Left renal cortex interstitium (tissue), 4 donors: ENCODE measurements at regions not wholly inside any gene's neighbourhood (a gene's known extent, or its start where the extent isn't known, plus 50 kb on each side); places are given as distances from the start of the nearest gene placed in this dataset.

Experiments used
- DNase-seq, 4 donors: peaks; one replicate each; pipeline ENCODE4 v3.0.0-alpha.2; 2013; ENCODE audit warnings: low read depth in 4 of 4, low spot score in 2 of 4, missing footprints in 1 of 4

DNA sequence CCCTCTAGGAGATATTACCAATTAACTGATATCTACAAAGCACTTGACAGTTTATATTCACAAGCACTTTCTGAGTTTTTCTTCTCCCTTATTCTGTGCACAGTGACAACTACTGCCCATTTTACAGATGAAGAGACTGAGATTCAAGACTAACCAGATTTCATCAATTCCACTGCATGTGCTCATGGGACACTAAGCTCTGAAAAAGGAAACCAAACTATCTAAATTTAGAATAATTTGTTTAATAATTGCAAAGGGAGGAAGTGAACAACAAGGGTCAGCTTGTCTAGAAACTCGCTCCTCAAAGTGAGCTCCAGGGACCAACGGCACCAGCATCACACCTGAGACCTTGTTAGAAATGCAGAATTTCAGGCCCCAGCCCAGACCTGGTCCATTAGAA lies 50.8 kb upstream of the MYLIP start:
- DNase-seq, result no peak

GRCh38 chr6:16069671-16070070 lies 59.2 kb upstream of the MYLIP start:
- DNase-seq, result no peak

GRCh38 chr6:16069222-16069621 lies 59.7 kb upstream of the MYLIP start:
- DNase-seq, result no peak

DNA sequence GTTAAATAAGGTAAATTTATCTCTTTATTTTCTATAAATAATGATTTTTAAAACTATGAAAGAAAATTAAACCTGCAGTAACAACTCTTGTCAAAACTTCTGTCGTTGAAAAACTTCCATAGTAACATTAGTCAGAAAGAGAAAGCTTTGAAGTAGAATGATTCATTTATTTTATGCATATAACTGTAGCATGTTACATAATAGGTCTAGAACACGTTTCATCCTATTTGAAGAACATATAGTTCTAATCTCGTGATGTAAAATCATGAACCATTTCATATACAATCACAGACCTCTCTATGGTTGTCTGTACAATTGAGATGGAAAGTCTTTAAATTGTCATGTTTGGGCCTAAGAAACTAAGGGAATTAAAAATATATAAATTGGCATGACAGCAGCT lies 61.3 kb upstream of the MYLIP start:
- DNase-seq, result no peak

DNA sequence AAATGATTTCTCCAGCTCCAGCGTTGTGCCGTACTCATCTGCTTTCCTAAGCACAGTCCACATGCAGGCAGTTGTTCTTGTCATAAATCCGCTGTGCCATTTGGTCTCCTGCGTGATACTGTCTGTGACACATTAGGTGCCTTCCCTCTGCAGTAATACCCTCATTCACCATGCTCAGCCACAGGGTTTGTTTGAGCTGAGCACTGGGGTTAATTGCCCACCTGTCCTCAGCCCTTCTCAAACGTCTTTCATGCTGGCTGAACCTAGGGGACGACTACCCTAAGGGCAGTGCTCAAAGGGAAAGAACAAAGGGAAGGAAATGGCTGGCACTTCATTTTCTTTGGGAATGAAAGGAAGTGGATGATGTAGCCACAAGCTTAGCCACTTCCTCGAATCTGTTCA lies 64.2 kb upstream of the MYLIP start:
- DNase-seq, result no peak

- no peak for DNase-seq
Measured at GRCh38 chr6:16063580-16063979, 65.3 kb upstream of the MYLIP start.

DNA sequence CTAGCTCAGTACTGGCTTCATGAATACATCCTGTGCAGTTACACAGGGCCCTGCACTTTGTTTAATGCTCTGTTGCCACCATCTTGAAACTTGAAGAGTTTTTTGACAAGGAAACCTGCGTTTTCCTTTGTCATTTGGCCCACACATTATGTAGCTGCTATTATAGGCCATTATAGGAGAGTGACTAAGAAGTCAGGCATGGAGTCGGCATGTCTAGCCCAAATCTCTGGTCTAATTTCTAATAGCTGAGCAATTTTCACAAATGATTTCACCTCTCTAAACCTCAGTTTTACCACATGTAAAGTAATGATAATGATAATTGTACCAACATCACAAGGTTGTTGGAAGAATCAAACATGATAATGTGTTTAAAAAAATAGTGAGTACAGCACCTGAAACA lies 67.1 kb upstream of the MYLIP start:
- DNase-seq, result no peak

DNA sequence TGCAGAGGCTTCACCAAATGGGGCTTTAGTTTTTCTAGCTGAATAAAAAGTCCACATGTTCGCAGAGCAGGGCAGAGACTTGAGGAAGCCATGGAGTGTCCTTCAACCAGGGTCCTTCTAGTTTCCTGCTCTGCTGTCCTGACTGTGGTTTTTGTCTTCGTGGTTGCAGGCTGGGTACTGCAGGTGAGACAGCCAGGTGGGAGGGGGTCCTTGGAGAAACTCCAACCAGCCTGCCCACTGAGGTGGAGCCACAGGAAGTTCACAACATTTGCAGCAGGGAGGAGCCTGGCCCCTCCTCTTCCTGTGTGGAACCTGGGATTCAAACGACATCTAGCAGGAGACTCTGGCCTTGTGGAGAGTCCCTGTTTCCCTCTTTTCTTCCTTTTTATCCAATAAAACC lies 68.8 kb upstream of the MYLIP start:
- no peak for DNase-seq

GRCh38 chr6:16059496-16059895 lies 69.4 kb upstream of the MYLIP start:
- DNase-seq, result no peak

GRCh38 chr6:16058929-16059345 lies 69.9 kb upstream of the MYLIP start:
- no peak for DNase-seq

- DNase-seq, result no peak
Measured at GRCh38 chr6:16058201-16058928, 70.5 kb upstream of the MYLIP start.

DNA sequence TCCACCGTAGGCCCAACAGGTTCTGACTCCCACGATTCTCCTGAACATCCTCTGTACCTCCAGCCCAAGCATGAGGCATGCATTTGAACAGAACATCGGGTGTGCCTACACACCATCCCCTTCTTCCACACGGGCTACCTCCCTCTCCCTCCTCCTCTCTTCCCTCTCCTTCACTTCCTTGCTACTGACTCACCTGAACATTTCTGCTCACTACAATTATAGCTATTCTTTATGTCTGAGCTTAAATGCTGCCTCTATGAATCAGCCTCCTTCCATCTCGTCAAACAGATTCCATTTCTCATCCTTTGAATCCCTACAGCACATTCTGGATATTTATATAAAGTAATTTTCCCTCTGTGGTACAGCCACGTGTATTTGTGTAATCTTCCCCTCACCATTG lies 71.4 kb upstream of the MYLIP start:
- no peak for DNase-seq

GRCh38 chr6:16056263-16056870 lies 72.5 kb upstream of the MYLIP start:
- no peak for DNase-seq

GRCh38 chr6:16055852-16056251 lies 73.0 kb upstream of the MYLIP start:
- no peak for DNase-seq

DNA sequence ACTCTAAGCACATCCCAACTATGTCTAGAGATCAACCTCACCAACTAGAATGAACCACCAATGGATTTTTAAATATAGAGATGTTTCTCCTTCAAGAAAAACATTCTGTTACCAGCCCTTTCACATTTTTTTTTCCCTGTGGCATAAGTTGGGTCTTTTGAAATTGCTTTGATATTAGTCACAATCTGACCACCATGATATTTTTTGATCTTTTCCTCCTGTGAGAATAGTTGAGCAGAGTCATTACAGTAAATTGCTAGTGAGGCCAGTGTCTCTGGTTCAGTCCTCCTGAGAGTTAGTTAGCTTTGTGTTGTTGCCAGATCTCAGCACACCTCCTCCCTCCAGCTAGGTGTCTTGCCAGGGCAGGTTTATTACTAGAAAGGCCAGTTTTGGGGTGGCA lies 79.7 kb upstream of the MYLIP start:
- no peak for DNase-seq

DNA sequence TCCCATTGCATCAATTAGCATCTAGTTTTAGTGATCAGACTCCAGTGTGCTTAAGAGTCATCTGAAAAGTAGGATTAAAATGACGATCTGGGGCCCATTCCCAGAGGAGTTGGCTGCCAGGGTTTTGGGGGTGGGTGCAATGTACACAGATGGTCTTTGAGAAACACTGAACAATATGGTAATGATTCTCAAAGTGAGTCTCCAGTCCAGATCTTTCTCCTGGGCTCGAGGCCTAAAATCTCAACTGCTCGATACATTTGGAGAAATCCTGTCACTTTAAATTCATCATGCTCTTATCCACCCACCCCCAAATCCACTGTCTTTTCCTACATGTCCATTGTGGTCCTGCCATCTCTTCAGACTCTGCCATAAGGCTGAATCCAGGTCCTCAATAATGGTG lies 80.7 kb upstream of the MYLIP start:
- DNase-seq, result no peak

GRCh38 chr6:16047435-16047990 lies 81.4 kb upstream of the MYLIP start:
- DNase-seq, result no peak

DNA sequence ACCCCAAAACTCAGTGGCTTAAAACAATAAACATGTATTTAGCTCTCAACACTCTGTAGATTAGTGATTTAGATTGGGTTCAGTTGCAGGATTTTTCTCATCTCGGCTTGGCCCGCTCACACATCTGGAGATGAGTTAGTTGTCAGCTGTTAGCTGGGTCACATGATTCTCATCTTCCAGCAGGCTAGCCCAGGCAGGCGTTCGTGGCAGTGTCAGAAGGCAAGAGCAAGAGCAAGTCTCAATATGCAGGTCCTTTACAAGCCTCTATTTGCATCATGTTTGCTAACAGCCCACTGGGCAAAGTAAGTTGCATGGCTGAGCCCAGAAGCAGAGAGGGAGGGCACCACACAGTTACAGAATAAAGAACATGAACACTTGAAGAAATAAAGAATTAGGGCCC lies 83.6 kb upstream of the MYLIP start:
- no peak for DNase-seq

DNA sequence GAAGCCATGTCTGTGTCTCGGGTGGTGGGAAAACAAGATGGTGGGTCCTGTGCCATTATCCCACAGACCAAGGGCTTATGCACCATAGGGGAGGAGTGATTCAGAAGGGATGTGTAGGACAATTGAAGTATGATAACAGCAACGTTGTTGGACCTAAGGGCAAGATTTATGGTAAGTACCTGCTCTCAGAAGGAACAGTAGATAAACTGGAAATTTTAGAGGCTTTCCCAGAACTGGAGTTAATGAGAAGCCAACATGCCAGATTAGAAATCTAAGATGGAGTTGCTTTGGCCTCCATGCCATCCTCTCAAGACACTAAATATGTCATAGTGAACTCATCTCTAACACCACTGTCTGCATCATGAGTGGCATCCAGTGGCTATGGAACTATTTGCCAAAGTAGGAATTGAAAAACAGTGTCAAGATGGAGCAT lies 84.7 kb upstream of the MYLIP start:
- no peak for DNase-seq

DNA sequence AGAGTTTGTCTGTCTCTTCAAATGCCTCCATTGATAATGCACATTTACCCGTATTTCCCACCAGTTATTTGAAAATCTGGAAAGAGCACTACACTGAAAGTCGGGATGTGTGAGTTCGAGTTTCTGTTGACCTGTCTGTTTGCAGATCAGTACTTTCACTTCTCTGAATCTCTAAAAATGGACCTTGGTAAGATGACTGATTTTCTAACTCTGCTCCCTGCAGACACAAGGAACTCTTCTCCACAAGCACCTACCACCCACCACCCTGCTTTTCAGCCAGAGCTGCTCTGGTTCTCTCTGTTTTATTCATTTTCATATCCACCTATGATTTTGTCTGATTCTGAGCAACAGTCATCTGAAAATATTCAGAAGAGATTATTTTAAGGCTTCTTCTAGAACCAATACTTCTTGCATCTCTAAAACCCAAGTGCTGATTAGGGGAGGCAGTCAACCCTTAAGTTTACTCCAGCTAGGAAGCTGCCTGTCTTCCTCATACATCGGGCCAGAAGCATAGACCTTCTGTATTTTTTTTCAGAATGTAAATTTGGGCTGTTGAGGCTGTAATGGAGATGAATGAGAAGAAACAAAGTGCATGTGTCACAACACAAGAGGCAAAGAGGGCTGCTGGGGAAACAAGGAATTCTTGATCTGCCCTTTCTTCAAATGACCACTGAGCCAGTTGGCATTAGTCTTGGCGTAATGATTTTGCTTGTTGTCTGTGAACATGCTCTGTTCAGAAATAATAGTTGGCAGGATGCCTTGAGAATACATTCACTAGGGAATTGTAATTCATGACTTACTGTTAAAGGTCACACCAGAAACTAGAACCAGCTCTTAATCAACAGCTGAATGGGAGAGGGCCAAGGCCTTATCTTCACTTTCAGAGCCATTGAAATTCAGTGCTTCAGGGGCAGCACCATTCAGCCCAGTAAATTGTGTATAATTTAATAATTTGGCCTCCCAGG lies 85.4 kb upstream of the MYLIP start:
- no peak for DNase-seq

DNA sequence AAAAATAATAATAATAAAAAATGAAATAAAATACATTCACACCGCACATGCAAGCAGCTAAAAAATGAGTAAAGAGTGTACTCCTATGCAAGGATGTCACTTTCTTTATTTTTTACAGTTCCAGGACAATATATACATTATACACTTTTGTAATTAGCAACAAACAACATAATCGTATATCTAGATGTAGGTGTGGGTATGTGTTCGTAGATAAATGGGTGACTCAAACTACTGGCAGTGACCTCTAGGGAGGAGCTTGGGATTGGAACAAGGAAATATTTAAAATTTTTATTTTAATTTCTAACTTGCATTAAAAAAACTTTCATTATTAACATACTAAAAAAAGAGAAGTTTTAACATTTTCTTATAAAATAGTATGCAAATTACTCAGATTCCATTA lies 86.1 kb upstream of the MYLIP start:
- DNase-seq, result no peak
